ENCODE measurements at regions not wholly inside any gene's neighbourhood (a gene's known extent, or its start where the extent isn't known, plus 50 kb on each side); places are given as distances from the start of the nearest gene placed in this dataset.

GRCh38 chr3:71850654-71851053 lies 65.7 kb upstream of the PROK2 start:
- H3K9me2 ChIP-seq (ENCODE audit: insufficient read depth): no peaks in the 10 kb centered on the region
- no peak overlapping the region for H3K27ac ChIP-seq
- ChIA-PET POLR2A (ENCODE audit: unreplicated experiment) (no interaction called here), CTCF (no interaction called here)
- intact Hi-C loops (cut with micrococcal nuclease; ENCODE audit: unreplicated experiment): no loop called here
- no peaks in the 10 kb centered on the region for H3K9me3 ChIP-seq (ENCODE audit: insufficient read depth, low read depth)
- H3K36me3 ChIP-seq (ENCODE audit: low read depth): no peaks in the 10 kb centered on the region
- no peak overlapping the region for H3K4me2 ChIP-seq
- H2AFZ ChIP-seq: no peak overlapping the region
- no peaks in the 10 kb centered on the region for H3K79me2 ChIP-seq (ENCODE audit: low read depth)
- no peaks in the 10 kb centered on the region for H3F3A ChIP-seq (ENCODE audit: insufficient read depth, low read depth)
- no peak for DNase-seq
- no peaks in the 10 kb centered on the region for H3K4me1 ChIP-seq (replicated peaks; ENCODE audit: insufficient read depth)
- TF ChIP-seq CTCF (conservative IDR thresholded peaks at IDR 0.05) (no peak), EZH2 (IDR thresholded peaks at IDR 0.05; ENCODE audit: low read depth) (no peak)
- no peak overlapping the region for H3K4me3 ChIP-seq
- H4K20me1 ChIP-seq (ENCODE audit: insufficient read depth): no peaks in the 10 kb centered on the region
- no TSS peak for BruUV-seq (replicated peaks)
- peaks cover 19% of the 10 kb centered on the region; the same call in 1 of the 2 replicates for H3K27me3 ChIP-seq (ENCODE audit: insufficient read depth, low read depth)

GRCh38 chr3:71849681-71850080 lies 64.7 kb upstream of the PROK2 start:
- no peaks in the 10 kb centered on the region for H3K9me3 ChIP-seq (ENCODE audit: insufficient read depth, low read depth)
- no peak overlapping the region for H3K27ac ChIP-seq
- no peak overlapping the region for H2AFZ ChIP-seq
- no peaks in the 10 kb centered on the region for H3F3A ChIP-seq (ENCODE audit: insufficient read depth, low read depth)
- H3K9me2 ChIP-seq (ENCODE audit: insufficient read depth): no peaks in the 10 kb centered on the region
- H3K79me2 ChIP-seq (ENCODE audit: low read depth): no peaks in the 10 kb centered on the region
- DNase-seq: no peak
- intact Hi-C loops (cut with micrococcal nuclease; ENCODE audit: unreplicated experiment): no loop called here
- H3K36me3 ChIP-seq (ENCODE audit: low read depth): no peaks in the 10 kb centered on the region
- H4K20me1 ChIP-seq (ENCODE audit: insufficient read depth): no peaks in the 10 kb centered on the region
- H3K4me1 ChIP-seq (replicated peaks; ENCODE audit: insufficient read depth): no peaks in the 10 kb centered on the region
- POLR2A ChIA-PET (ENCODE audit: unreplicated experiment): no interaction called here
- no TSS peak for BruUV-seq (replicated peaks)
- TF ChIP-seq CTCF (conservative IDR thresholded peaks at IDR 0.05) (no peak), EZH2 (IDR thresholded peaks at IDR 0.05; ENCODE audit: low read depth) (no peak)
- peaks cover 19% of the 10 kb centered on the region; the same call in 1 of the 2 replicates for H3K27me3 ChIP-seq (ENCODE audit: insufficient read depth, low read depth)
- H3K4me2 ChIP-seq: no peak overlapping the region
- no peak overlapping the region for H3K4me3 ChIP-seq
- CTCF ChIA-PET: no interaction called here

- H3K27me3 ChIP-seq (ENCODE audit: insufficient read depth, low read depth): peaks cover 3% of the 10 kb centered on the region; the same call in 1 of the 2 replicates
- no peak overlapping the region for H3K4me2 ChIP-seq
- H2AFZ ChIP-seq: no peak overlapping the region
- no peaks in the 10 kb centered on the region for H3K79me2 ChIP-seq (ENCODE audit: low read depth)
- CTCF ChIA-PET: no interaction called here
- no peak for DNase-seq
- POLR2A ChIA-PET (ENCODE audit: unreplicated experiment): no interaction called here
- H3K9me2 ChIP-seq (ENCODE audit: insufficient read depth): no peaks in the 10 kb centered on the region
- H3K36me3 ChIP-seq (ENCODE audit: low read depth): no peaks in the 10 kb centered on the region
- no peaks in the 10 kb centered on the region for H3F3A ChIP-seq (ENCODE audit: insufficient read depth, low read depth)
- intact Hi-C loops (cut with micrococcal nuclease; ENCODE audit: unreplicated experiment): no loop called here
- no TSS peak for BruUV-seq (replicated peaks)
- TF ChIP-seq CTCF (conservative IDR thresholded peaks at IDR 0.05) (no peak), EZH2 (IDR thresholded peaks at IDR 0.05; ENCODE audit: low read depth) (no peak)
- H4K20me1 ChIP-seq (ENCODE audit: insufficient read depth): no peaks in the 10 kb centered on the region
- H3K4me3 ChIP-seq: no peak overlapping the region
- no peaks in the 10 kb centered on the region for H3K4me1 ChIP-seq (replicated peaks; ENCODE audit: insufficient read depth)
- H3K9me3 ChIP-seq (ENCODE audit: insufficient read depth, low read depth): no peaks in the 10 kb centered on the region
- H3K27ac ChIP-seq: no peak overlapping the region
Observed at GRCh38 chr3:71847794-71848193, 62.8 kb upstream of the PROK2 start.
